ENCODE measurements at regions not wholly inside any gene's neighbourhood (a gene's known extent, or its start where the extent isn't known, plus 50 kb on each side); places are given as distances from the start of the nearest gene placed in this dataset.

DNA sequence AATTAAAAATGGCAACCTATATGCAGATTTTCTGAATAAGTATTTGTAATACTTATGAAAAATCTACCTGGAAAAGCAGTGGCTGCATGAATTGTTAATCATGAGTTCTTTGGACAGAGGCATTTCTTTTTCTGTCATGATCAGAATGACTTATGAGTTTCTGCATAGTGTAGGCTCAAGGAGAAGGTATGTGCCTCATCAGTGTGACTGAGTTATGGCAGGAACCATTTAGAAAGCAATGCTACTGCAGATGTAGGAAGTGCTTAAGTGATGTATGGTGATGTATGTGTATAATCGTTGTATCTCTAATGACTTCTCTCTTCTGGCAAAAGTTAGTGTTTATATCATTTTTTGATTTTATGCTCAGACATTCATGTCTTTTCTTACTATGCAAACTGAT is 816.4 kb upstream of the FBXO33 start:
- TF ChIP-seq, protein P1, sequence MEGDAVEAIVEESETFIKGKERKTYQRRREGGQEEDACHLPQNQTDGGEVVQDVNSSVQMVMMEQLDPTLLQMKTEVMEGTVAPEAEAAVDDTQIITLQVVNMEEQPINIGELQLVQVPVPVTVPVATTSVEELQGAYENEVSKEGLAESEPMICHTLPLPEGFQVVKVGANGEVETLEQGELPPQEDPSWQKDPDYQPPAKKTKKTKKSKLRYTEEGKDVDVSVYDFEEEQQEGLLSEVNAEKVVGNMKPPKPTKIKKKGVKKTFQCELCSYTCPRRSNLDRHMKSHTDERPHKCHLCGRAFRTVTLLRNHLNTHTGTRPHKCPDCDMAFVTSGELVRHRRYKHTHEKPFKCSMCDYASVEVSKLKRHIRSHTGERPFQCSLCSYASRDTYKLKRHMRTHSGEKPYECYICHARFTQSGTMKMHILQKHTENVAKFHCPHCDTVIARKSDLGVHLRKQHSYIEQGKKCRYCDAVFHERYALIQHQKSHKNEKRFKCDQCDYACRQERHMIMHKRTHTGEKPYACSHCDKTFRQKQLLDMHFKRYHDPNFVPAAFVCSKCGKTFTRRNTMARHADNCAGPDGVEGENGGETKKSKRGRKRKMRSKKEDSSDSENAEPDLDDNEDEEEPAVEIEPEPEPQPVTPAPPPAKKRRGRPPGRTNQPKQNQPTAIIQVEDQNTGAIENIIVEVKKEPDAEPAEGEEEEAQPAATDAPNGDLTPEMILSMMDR (IDR thresholded peaks at IDR 0.05), result no peak
- no peak for TF ChIP-seq POLR2A (IDR thresholded peaks at IDR 0.05)
- Histone ChIP-seq H3K27ac (no peak overlapping the region), H3K36me3 (no peaks in the 10 kb centered on the region), H3K4me3 (no peak overlapping the region), H3K4me1 (no peaks in the 10 kb centered on the region), H3K27me3 (no peaks in the 10 kb centered on the region), H3K9me3 (peaks cover 0 to 5% (median 0%) of the 10 kb centered on the region in 12 donors)
- WGBS, 4 donors, result 63 to 72% (median 67%) methylated on average over 1 of the region's 1 CpG
- ATAC-seq (no peak), DNase-seq (no peak)
- intact Hi-C loops (cut with DNase I), result no loop called here

- no peak overlapping the region for H3K4me3 ChIP-seq
- H3K4me1 ChIP-seq, result no peaks in the 10 kb centered on the region
- H3K36me3 ChIP-seq, result no peaks in the 10 kb centered on the region
- no peaks in the 10 kb centered on the region for H3K9me3 ChIP-seq
- 89 to 91% (median 90%) methylated on average over 3 of the region's 3 CpGs for WGBS, 4 donors
- H3K27me3 ChIP-seq, result no peaks in the 10 kb centered on the region
- ATAC-seq (no peak), DNase-seq (no peak)
- intact Hi-C loops (cut with DNase I), result no loop called here
- TF ChIP-seq POLR2A (IDR thresholded peaks at IDR 0.05), result no peak
- TF ChIP-seq, protein P1 (IDR thresholded peaks at IDR 0.05), result no peak
- no peak overlapping the region for H3K27ac ChIP-seq
Observed at GRCh38 chr14:40240245-40240859, 808.1 kb upstream of the FBXO33 start.

DNA sequence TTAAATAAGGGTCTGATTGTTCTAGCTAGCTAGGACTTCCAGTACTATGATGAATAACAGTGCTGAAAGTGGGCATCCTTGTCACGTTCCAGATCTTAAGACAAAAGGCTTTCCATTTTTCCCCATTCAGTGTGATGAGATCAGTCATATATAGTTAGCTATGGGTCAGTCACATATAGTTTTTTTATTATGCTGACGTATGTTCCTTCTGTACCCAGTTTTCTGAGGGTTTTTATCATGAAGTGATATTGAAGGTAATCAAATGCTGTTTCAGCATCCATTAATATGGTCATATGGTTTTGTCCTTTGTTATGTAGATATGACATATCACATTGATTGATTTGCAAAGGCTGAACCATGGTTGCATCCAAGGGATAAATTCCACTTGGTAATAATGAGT is 800.1 kb upstream of the FBXO33 start:
- Histone ChIP-seq H3K27me3 (no peaks in the 10 kb centered on the region), H3K4me3 (no peak overlapping the region), H3K4me1 (no peaks in the 10 kb centered on the region), H3K27ac (no peak overlapping the region), H3K9me3 (peaks cover 0 to 5% (median 0%) of the 10 kb centered on the region in 12 donors), H3K36me3 (no peaks in the 10 kb centered on the region)
- WGBS, 4 donors, result 75 to 84% (median 76%) methylated on average over 2 of the region's 2 CpGs
- intact Hi-C loops (cut with DNase I), result no loop called here
- ATAC-seq (no peak), DNase-seq (no peak)
- TF ChIP-seq, protein P1 (IDR thresholded peaks at IDR 0.05), result no peak
- TF ChIP-seq POLR2A (IDR thresholded peaks at IDR 0.05), result no peak

DNA sequence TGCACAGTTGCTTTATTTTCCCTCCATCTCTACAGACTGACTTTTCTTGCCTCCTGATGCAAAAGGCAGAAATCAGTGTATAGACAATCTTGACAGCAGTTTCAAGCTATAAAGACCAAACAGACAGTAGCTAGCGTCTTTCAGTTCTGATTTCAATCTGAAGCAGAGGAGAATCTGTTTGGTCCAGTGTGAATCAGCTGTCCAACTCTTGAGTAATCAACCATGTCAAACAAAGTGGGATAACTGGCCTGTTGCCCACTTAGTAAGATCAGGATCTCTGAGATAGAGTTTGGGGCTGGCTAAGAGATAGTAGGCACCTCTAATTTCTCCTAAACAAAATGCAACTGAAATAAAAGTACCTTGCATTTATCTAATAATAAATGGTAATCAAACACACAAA is 797.4 kb upstream of the FBXO33 start:
- H3K9me3 ChIP-seq, result peaks cover 0 to 4% (median 0%) of the 10 kb centered on the region in 12 donors
- H3K36me3 ChIP-seq, result no peaks in the 10 kb centered on the region
- H3K27me3 ChIP-seq, result no peaks in the 10 kb centered on the region
- H3K4me3 ChIP-seq, result no peak overlapping the region
- no peak overlapping the region for H3K27ac ChIP-seq
- DNase-seq (no peak), ATAC-seq (no peak)
- TF ChIP-seq, protein P1 (IDR thresholded peaks at IDR 0.05), result no peak
- no peak for TF ChIP-seq POLR2A (IDR thresholded peaks at IDR 0.05)
- intact Hi-C loops (cut with DNase I), result no loop called here
- WGBS, 4 donors, result 67 to 76% (median 75%) methylated on average over 1 of the region's 1 CpG
- no peaks in the 10 kb centered on the region for H3K4me1 ChIP-seq
